ENCODE measurements at regions not wholly inside any gene's neighbourhood (a gene's known extent, or its start where the extent isn't known, plus 50 kb on each side); places are given as distances from the start of the nearest gene placed in this dataset.

GRCh38 chr13:84399320-84400085 is 517.2 kb upstream of the SLITRK1 start:
- DNase-seq (ENCODE audit: low read depth in 1 of 2, low spot score in 1 of 2), result no peak

- no peak for DNase-seq (ENCODE audit: low read depth in 1 of 2, low spot score in 1 of 2)
Measured at GRCh38 chr13:84393981-84394625, 511.8 kb upstream of the SLITRK1 start.

DNA sequence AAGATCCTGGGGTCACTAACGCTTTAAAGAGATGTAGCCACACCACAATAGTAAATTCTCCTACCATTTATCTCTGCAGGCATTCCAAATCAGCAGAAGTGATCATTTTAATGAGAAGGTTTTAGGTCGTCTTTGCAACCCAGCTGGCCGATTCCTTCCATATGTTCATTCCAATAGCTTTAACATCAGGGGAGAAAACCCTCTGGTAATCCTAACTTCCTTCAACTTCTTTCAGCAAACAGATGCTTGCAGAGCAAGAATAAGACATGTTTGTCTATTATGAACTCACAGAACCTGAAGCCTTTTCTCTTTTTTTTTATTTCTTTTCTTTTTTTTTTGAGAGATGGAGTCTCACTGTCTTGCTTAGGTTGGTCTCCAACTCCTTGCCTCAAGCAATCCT is 498.6 kb upstream of the SLITRK1 start:
- DNase-seq (ENCODE audit: low read depth in 1 of 2, low spot score in 1 of 2), result no peak

- no peak for DNase-seq (ENCODE audit: low read depth in 1 of 2, low spot score in 1 of 2)
Measured at GRCh38 chr13:84377106-84377505, 494.8 kb upstream of the SLITRK1 start.

- DNase-seq (ENCODE audit: low read depth in 1 of 2, low spot score in 1 of 2), result no peak
Measured at GRCh38 chr13:84366506-84366905, 484.2 kb upstream of the SLITRK1 start.

DNA sequence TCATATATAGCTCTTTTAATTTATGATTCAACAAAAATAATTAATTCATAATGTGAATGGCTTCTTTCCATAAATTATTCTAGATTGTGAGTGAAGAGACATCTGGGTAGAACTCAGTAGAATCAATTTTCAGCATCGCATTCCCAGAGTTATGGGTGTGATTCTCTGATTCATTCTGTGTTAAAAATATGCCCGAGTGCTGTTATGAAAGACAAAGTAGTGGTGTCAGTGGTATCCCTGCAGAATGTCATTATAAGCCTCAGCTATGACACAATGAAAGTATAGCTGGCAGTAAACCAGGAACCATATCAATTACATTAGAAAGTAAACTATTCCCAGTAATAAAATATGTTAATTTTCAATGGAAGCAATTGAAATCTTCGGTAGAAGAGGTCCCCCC is 480.5 kb upstream of the SLITRK1 start:
- no peak for DNase-seq (ENCODE audit: low read depth in 1 of 2, low spot score in 1 of 2)

GRCh38 chr13:84360822-84361221 is 478.5 kb upstream of the SLITRK1 start:
- no peak for DNase-seq (ENCODE audit: low read depth in 1 of 2, low spot score in 1 of 2)

GRCh38 chr13:84358601-84359000 is 476.3 kb upstream of the SLITRK1 start:
- DNase-seq (ENCODE audit: low read depth in 1 of 2, low spot score in 1 of 2), result no peak

GRCh38 chr13:84352946-84353345 is 470.7 kb upstream of the SLITRK1 start:
- no peak for DNase-seq (ENCODE audit: low read depth in 1 of 2, low spot score in 1 of 2)

DNA sequence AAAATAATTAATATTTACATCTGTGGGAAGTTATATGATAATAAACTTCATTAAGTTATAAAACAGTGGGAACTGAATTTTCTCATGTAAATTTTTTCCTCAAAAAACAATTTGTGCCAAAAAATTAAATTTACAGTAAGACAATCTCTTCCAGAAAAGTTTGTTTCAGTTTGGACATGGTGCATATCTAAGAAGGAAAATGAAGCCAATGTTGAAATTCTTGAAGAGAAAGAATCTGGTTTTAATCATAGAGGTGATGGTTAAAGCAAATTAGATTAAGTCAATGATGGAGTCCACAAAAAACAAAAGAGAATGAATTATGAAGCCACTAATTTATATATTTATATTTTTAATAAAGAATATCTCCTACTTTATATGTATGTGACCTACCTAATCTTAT is 457.2 kb upstream of the SLITRK1 start:
- no peak for DNase-seq (ENCODE audit: low read depth in 1 of 2, low spot score in 1 of 2)

GRCh38 chr13:84332346-84332745 is 450.1 kb upstream of the SLITRK1 start:
- DNase-seq (ENCODE audit: low read depth in 1 of 2, low spot score in 1 of 2), result no peak

DNA sequence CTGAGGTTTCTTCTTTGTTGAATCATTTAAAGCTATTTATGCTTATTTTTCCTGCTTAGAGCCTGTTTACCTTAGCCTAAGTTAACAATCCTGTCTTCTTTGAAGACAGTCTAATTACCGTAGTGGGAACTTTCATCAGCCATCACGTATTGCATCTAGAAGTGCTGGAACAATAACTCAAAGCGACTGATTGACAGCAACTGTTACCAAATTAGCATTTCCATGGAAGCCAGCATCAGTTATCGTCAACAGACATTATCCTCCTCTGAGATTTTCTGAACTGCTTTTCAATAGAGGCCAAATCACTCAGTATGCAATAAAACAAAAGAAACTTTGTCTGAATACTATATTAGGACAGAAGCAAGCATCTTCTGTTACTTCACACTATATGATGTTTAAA is 433.3 kb upstream of the SLITRK1 start:
- no peak for DNase-seq (ENCODE audit: low read depth in 1 of 2, low spot score in 1 of 2)

- no peak for DNase-seq (ENCODE audit: low read depth in 1 of 2, low spot score in 1 of 2)
Measured at GRCh38 chr13:84303035-84303434, 420.8 kb upstream of the SLITRK1 start.

DNA sequence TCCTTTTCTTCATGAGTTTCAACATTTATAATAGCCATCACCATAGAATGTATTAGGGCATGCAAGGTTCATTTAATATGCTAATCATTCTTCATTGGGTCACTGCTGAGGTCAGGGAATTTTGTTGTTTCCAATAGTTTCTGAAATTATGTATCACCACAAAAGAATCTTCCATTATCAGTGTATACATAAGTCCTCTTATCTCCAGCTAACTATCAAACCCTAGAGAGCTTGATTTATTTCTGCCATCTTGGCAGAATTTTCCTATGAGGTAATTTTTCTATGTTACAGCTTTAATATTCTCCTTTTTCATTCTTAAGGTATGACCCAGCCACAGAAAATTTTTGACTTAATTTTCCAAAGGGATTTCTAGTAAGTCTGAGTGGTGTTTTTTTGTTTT is 415.0 kb upstream of the SLITRK1 start:
- no peak for DNase-seq (ENCODE audit: low read depth in 1 of 2, low spot score in 1 of 2)

DNA sequence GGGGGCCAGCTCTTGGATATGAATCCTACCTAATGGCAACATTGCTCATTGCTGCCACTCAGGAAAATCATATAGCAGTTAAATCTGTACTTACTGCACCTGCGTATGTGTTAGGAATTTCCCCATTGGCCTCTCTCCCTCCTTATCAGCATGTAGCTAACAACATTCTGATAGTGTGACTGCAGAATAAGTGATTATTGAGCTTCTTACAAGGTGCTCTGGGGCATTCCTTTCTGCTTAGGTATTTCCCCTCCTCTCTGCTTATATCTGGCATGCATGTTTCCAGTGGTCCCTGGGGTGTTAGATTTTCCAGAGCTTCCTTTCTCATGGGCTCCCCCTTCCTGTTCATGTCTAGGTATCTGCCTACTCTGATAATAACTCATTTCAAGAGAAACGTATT is 414.1 kb upstream of the SLITRK1 start:
- DNase-seq (ENCODE audit: low read depth in 1 of 2, low spot score in 1 of 2), result no peak

- no peak for DNase-seq (ENCODE audit: low read depth in 1 of 2, low spot score in 1 of 2)
Measured at GRCh38 chr13:84294576-84294975, 412.3 kb upstream of the SLITRK1 start.

DNA sequence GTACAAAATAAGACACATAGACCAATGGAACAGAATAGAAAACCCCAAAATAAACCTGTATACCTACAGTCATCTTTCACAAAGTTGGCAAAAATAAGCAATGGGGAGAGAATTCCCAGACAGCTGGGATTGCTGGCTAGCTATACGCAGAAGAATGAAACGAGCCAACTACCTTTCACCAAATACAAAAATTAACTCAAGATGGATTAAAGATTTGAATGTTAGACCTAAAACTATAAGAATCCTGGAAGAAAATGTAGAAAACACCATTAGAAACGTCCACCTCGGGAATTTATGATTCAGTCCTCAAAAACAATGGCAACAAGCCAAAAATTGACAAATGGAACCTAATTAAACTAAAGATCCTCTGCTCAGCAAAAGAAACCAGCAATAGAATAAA is 408.1 kb upstream of the SLITRK1 start:
- no peak for DNase-seq (ENCODE audit: low read depth in 1 of 2, low spot score in 1 of 2)

- DNase-seq (ENCODE audit: low read depth in 1 of 2, low spot score in 1 of 2), result no peak
Measured at GRCh38 chr13:84279166-84279565, 396.9 kb upstream of the SLITRK1 start.

GRCh38 chr13:84272877-84273562 is 390.7 kb upstream of the SLITRK1 start:
- DNase-seq (ENCODE audit: low read depth in 1 of 2, low spot score in 1 of 2), result no peak

DNA sequence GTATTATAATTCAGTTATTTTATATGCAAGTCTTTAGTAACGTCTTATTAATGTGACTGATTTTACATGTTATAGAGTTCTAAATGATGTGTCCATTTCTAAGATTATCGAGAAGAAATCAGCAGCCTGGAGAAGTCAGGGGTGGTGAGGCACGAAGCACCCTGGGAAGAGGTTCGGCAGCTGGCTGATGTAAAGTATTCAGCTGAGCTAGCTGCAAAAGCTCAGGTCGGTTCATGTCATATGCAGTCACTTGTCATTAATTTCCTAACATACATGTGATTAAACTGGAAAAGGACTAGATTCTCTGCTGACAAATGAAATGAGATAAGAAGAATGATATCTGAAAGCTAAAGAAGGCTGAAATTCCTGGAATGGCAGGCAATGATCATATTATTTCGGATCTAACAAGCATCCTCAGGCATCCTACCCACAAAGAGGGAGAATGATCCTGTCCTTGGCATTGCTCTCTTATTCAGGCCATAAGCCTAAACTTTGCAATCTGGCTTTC is 383.0 kb upstream of the SLITRK1 start:
- DNase-seq (ENCODE audit: low read depth in 1 of 2, low spot score in 1 of 2), result no peak

GRCh38 chr13:84263354-84264069 is 381.2 kb upstream of the SLITRK1 start:
- DNase-seq (ENCODE audit: low read depth in 1 of 2, low spot score in 1 of 2), result no peak
